ENCODE measurements at regions not wholly inside any gene's neighbourhood (a gene's known extent, or its start where the extent isn't known, plus 50 kb on each side); places are given as distances from the start of the nearest gene placed in this dataset.

- no peak for TF ChIP-seq KAT7 (CRISPR knock-in tag; IDR thresholded peaks at IDR 0.05; ENCODE audit: borderline replicate concordance)
- no peak for TF ChIP-seq CREM (CRISPR knock-in tag; IDR thresholded peaks at IDR 0.05)
- TF ChIP-seq GABPB1 (CRISPR knock-in tag; IDR thresholded peaks at IDR 0.05) = no peak
- no peak for TF ChIP-seq RORB (CRISPR knock-in tag; IDR thresholded peaks at IDR 0.05)
- TF ChIP-seq PRDM15 (CRISPR knock-in tag; IDR thresholded peaks at IDR 0.05) = no peak
- no peak for TF ChIP-seq NFE2L1 (CRISPR knock-in tag; IDR thresholded peaks at IDR 0.05)
- TF ChIP-seq ZNF416 (CRISPR knock-in tag; IDR thresholded peaks at IDR 0.05) = no peak
- TF ChIP-seq ZNF121 (CRISPR knock-in tag; IDR thresholded peaks at IDR 0.05) = no peak
- TF ChIP-seq JAZF1 (CRISPR knock-in tag; IDR thresholded peaks at IDR 0.05) = no peak
- no peak for TF ChIP-seq ETV6 (CRISPR knock-in tag; IDR thresholded peaks at IDR 0.05)
- no peak for TF ChIP-seq ZBTB21 (CRISPR knock-in tag; IDR thresholded peaks at IDR 0.05; ENCODE audit: borderline replicate concordance)
- no peak for TF ChIP-seq SP1 (CRISPR knock-in tag; conservative IDR thresholded peaks at IDR 0.05)
- no peak for TF ChIP-seq FOXP1 (CRISPR knock-in tag; IDR thresholded peaks at IDR 0.05; ENCODE audit: borderline replicate concordance)
- TF ChIP-seq ZNF512 (CRISPR knock-in tag; IDR thresholded peaks at IDR 0.05; ENCODE audit: borderline replicate concordance) = no peak
- TF ChIP-seq CDX4 (CRISPR knock-in tag; IDR thresholded peaks at IDR 0.05; ENCODE audit: borderline replicate concordance) = no peak
- TF ChIP-seq FOXJ3 (CRISPR knock-in tag; IDR thresholded peaks at IDR 0.05; ENCODE audit: borderline replicate concordance) = no peak
- no peak for TF ChIP-seq SMAD4 (CRISPR knock-in tag; IDR thresholded peaks at IDR 0.05)
- TF ChIP-seq CTCF (IDR thresholded peaks at IDR 0.05) = no peak
- no peak for TF ChIP-seq NR3C1 (CRISPR knock-in tag; conservative IDR thresholded peaks at IDR 0.05; ENCODE audit: low read depth)
- TF ChIP-seq USF2 (CRISPR knock-in tag; IDR thresholded peaks at IDR 0.05) = no peak
- Mint-ChIP-seq H3K27ac (peak overlapping the region; percentile 36), H3K36me3 (no peaks in the 10 kb centered on the region), H3K27me3 (ENCODE audit: low read depth) (no peaks in the 10 kb centered on the region), H3K9me3 (no peaks in the 10 kb centered on the region), H3K4me1 (peaks cover 10% of the 10 kb centered on the region), H3K4me3 (no peak overlapping the region)
- ATAC-seq (no peak), DNase-seq (ENCODE audit: low spot score) (no peak)
- ChIA-PET CTCF (no interaction called here), POLR2A (no interaction called here)
Observed at GRCh38 chr4:137635108-137635507, 102.8 kb upstream of the PCDH18 start.
